ENCODE measurements at regions not wholly inside any gene's neighbourhood (a gene's known extent, or its start where the extent isn't known, plus 50 kb on each side); places are given as distances from the start of the nearest gene placed in this dataset.

GRCh38 chr20:24305371-24305770 is 164.1 kb upstream of the SYNDIG1 start:
- TF ChIP-seq CTCF (conservative IDR thresholded peaks at IDR 0.05; ENCODE audit: low read depth, low read length): no peak
- TF ChIP-seq EZH2 (IDR thresholded peaks at IDR 0.05; ENCODE audit: borderline replicate concordance, low read depth, low read length, poor library complexity, severe bottlenecking): no peak

Measured in A673 (cell line).